Omental fat pad (tissue), 3 donors: ENCODE measurements at regions not wholly inside any gene's neighbourhood (a gene's known extent, or its start where the extent isn't known, plus 50 kb on each side); places are given as distances from the start of the nearest gene placed in this dataset.

Experiments
- ATAC-seq: fragments of 150-250 bp; one replicate; pipeline ENCODE4 v1.9.1; 2016; ENCODE audit warnings: mild to moderate bottlenecking, moderate library complexity; ENCODE audit not compliant: low FRiP score
- DNase-seq: peaks from one replicate; pipeline ENCODE4 v3.0.0-alpha.2; 2019; ENCODE audit warnings: low spot score
- CTCF ChIP-seq, 3 donors: fragments of 450-650 bp; IDR thresholded peaks; one replicate each; pipeline ENCODE4 v1.5.1; 2016 to 2017; ENCODE audit warnings: antibody characterized with exemption in 3 of 3, mild to moderate bottlenecking in 3 of 3, moderate library complexity in 2 of 3

GRCh38 chr7:23887660-23888059 is 177.6 kb downstream of the STK31 start:
- ATAC-seq (no peak), DNase-seq (no peak)
- TF ChIP-seq CTCF (IDR thresholded peaks at IDR 0.05), result no peak

- TF ChIP-seq CTCF (IDR thresholded peaks at IDR 0.05), result no peak
- DNase-seq (no peak), ATAC-seq (no peak)
Observed at GRCh38 chr7:23888958-23889357, 178.9 kb downstream of the STK31 start.

GRCh38 chr7:23889566-23889965 is 179.5 kb downstream of the STK31 start:
- DNase-seq, result no peak
- TF ChIP-seq CTCF (IDR thresholded peaks at IDR 0.05), result no peak

GRCh38 chr7:23892019-23892418 is 182.0 kb downstream of the STK31 start:
- no peak for TF ChIP-seq CTCF (IDR thresholded peaks at IDR 0.05)
- ATAC-seq, result peak; percentile 51
- DNase-seq, result no peak

More at GRCh38 chr7:23889566-23889965, 179.5 kb downstream of the STK31 start:
- ATAC-seq, result no peak

- no peak for DNase-seq
- no peak for TF ChIP-seq CTCF (IDR thresholded peaks at IDR 0.05)
- ATAC-seq, result peak; percentile 90
Observed at GRCh38 chr7:23893176-23893941, 183.3 kb downstream of the STK31 start.

- ATAC-seq (peak; percentile 50), DNase-seq (no peak)
- TF ChIP-seq CTCF (IDR thresholded peaks at IDR 0.05), result no peak
Observed at GRCh38 chr7:23893942-23894891, 184.2 kb downstream of the STK31 start.
